Body of pancreas (tissue), 4 donors: ENCODE measurements at regions not wholly inside any gene's neighbourhood (a gene's known extent, or its start where the extent isn't known, plus 50 kb on each side); places are given as distances from the start of the nearest gene placed in this dataset.

Experiments used
- ATAC-seq: fragments of 150-250 bp; one replicate; pipeline ENCODE4 v1.9.1; 2016
- DNase-seq, 4 donors: peaks; one replicate each; pipeline ENCODE4 v3.0.0-alpha.2; 2019
- H3K27ac ChIP-seq, 4 donors: fragments of 200-600 bp; sonication (generic); 1 replicate in 3 of 4; 2 replicates in 1 of 4; pipeline versions ENCODE4 v1.5.1 to v1.6.1; 2016 to 2019; ENCODE audit warnings: mild to moderate bottlenecking in 1 of 4, mixed read lengths in 1 of 4, moderate library complexity in 1 of 4
- H3K27me3 ChIP-seq, 2 donors: fragments of 200-600 bp; sonication (generic); one replicate each; pipeline ENCODE4 v1.6.0; 2016; ENCODE audit warnings: mild to moderate bottlenecking in 1 of 2
- H3K36me3 ChIP-seq, 2 donors: fragments of 200-600 bp; sonication (generic); replicated peaks in 1 of 2; 2 replicates each; pipeline ENCODE4 v1.5.1; 2016; ENCODE audit warnings: low read depth in 2 of 2; ENCODE audit not compliant: insufficient read depth in 1 of 2
- H3K4me1 ChIP-seq: fragments of 200-600 bp; sonication (generic); one replicate; pipeline ENCODE4 v1.6.0; 2016
- H3K4me3 ChIP-seq, 2 donors: fragments of 200-600 bp; sonication (generic); 1 replicate in 1 of 2; 2 replicates in 1 of 2; pipeline ENCODE4 v1.5.1; 2016 to 2019
- H3K9me3 ChIP-seq, 3 donors: fragments of 200-600 bp; sonication (generic); 1 replicate in 2 of 3; 2 replicates in 1 of 3; pipeline ENCODE4 v1.5.1; 2016
- CTCF ChIP-seq, 7 experiments: fragments of 450-650 bp in 4 of 7; fragments of 200-600 bp in 3 of 7; sonication (generic) in 3 of 7; IDR thresholded peaks; one replicate each; pipeline ENCODE4 v1.5.1; 2016 to 2019; ENCODE audit warnings: antibody characterized with exemption in 7 of 7
- POLR2A ChIP-seq, 3 donors: fragments of 450-650 bp; IDR thresholded peaks; one replicate each; pipeline ENCODE4 v1.6.1; 2016; ENCODE audit warnings: antibody characterized with exemption in 3 of 3, mild to moderate bottlenecking in 2 of 3
- WGBS, 2 donors: methylation state at CpG; one replicate each; pipeline ENCODE4 v1.1.5; 2017; 5-methylcytosine and 5-hydroxymethylcytosine counted together
- intact Hi-C: fragments of 100-400 bp; cut with DNase I; formaldehyde crosslinking; loops from one replicate; pipeline ENCODE4 v1.15.1; 2023

GRCh38 chr13:46479283-46479682, 73.7 kb upstream of the LRCH1 start:
- no peak for DNase-seq
- H3K4me3 ChIP-seq: no peak overlapping the region
- intact Hi-C loops: no loop called here
- no peaks in the 10 kb centered on the region for H3K27me3 ChIP-seq
- TF ChIP-seq POLR2A (IDR thresholded peaks at IDR 0.05) (no peak), CTCF (IDR thresholded peaks at IDR 0.05) (no peak)
- no peak for ATAC-seq
- WGBS, 2 donors: 88 to 89% methylated on average over 1 of the region's 1 CpG
- H3K4me1 ChIP-seq: no peaks in the 10 kb centered on the region
- H3K27ac ChIP-seq: no peak overlapping the region
- H3K9me3 ChIP-seq: peaks cover 0 to 12% (median 0%) of the 10 kb centered on the region in 3 donors
- H3K36me3 ChIP-seq: no peaks in the 10 kb centered on the region

- WGBS, 2 donors: 50 to 52% methylated on average over 1 of the region's 1 CpG
Observed at GRCh38 chr13:46478651-46479050, 74.3 kb upstream of the LRCH1 start.

GRCh38 chr13:46476174-46476573, 76.8 kb upstream of the LRCH1 start:
- no peak for ATAC-seq
- TF ChIP-seq CTCF (IDR thresholded peaks at IDR 0.05) (no peak), POLR2A (IDR thresholded peaks at IDR 0.05) (no peak)
- Histone ChIP-seq H3K27ac (no peak overlapping the region), H3K4me1 (no peaks in the 10 kb centered on the region), H3K4me3 (no peak overlapping the region), H3K9me3 (no peaks in the 10 kb centered on the region), H3K36me3 (no peaks in the 10 kb centered on the region), H3K27me3 (no peaks in the 10 kb centered on the region)
- intact Hi-C loops: no loop called here
- 46 to 65% methylated on average over 2 of the region's 2 CpGs for WGBS, 2 donors
- no peak for DNase-seq

More at GRCh38 chr13:46478651-46479050, 74.3 kb upstream of the LRCH1 start:
- no peak for DNase-seq
- Histone ChIP-seq H3K27ac (no peak overlapping the region), H3K4me1 (no peaks in the 10 kb centered on the region), H3K9me3 (peaks cover 0 to 6% (median 0%) of the 10 kb centered on the region in 3 donors), H3K27me3 (no peaks in the 10 kb centered on the region), H3K4me3 (no peak overlapping the region), H3K36me3 (no peaks in the 10 kb centered on the region)
- intact Hi-C loops: no loop called here
- ATAC-seq: no peak
- TF ChIP-seq POLR2A (IDR thresholded peaks at IDR 0.05): no peak
- no peak for TF ChIP-seq CTCF (IDR thresholded peaks at IDR 0.05)

- ATAC-seq (no peak), DNase-seq (no peak)
- Histone ChIP-seq H3K27ac (no peak overlapping the region), H3K27me3 (no peaks in the 10 kb centered on the region), H3K4me1 (no peaks in the 10 kb centered on the region), H3K36me3 (no peaks in the 10 kb centered on the region), H3K9me3 (no peaks in the 10 kb centered on the region), H3K4me3 (no peak overlapping the region)
- TF ChIP-seq CTCF (IDR thresholded peaks at IDR 0.05): no peak
- no peak for TF ChIP-seq POLR2A (IDR thresholded peaks at IDR 0.05)
- intact Hi-C loops: no loop called here
- 76 to 81% methylated on average over 6 of the region's 6 CpGs for WGBS, 2 donors
Observed at GRCh38 chr13:46475541-46475991, 77.4 kb upstream of the LRCH1 start.

- no peak for TF ChIP-seq CTCF (IDR thresholded peaks at IDR 0.05)
- no peak for TF ChIP-seq POLR2A (IDR thresholded peaks at IDR 0.05)
- Histone ChIP-seq H3K27ac (no peak overlapping the region), H3K27me3 (no peaks in the 10 kb centered on the region), H3K4me3 (no peak overlapping the region), H3K36me3 (no peaks in the 10 kb centered on the region), H3K4me1 (no peaks in the 10 kb centered on the region), H3K9me3 (no peaks in the 10 kb centered on the region)
- no peak for DNase-seq
- no peak for ATAC-seq
- WGBS, 2 donors: 82 to 91% methylated on average over 3 of the region's 3 CpGs
- intact Hi-C loops: no loop called here
Observed at GRCh38 chr13:46473806-46474205, 79.2 kb upstream of the LRCH1 start.
